GM12878 (cell line): ENCODE measurements at regions not wholly inside any gene's neighbourhood (a gene's known extent, or its start where the extent isn't known, plus 50 kb on each side); places are given as distances from the start of the nearest gene placed in this dataset.

Source experiments
- ATAC-seq: fragments of 200-7000 bp; cut with Tn5 transposase; 3 replicates; pipeline ENCODE4 v1.9.1; 2020; ENCODE audit warnings: mild to moderate bottlenecking, moderate library complexity
- BruUV-seq: library from RNA; stranded (reverse); fragments of 400-500 nt; replicated peaks from 2 replicates; lab custom pipeline; 2021; lab: Mats Ljungman, UMichigan
- CTCF ChIA-PET: fragments of 300-600 bp; sonication (Branson Sonifier 250); formaldehyde crosslinking; extraction: SDS; loops from one replicate; lab custom pipeline; 2021; ENCODE audit warnings: inconsistent platforms; lab: Yijun Ruan, JAX
- POLR2A ChIA-PET: fragments of 350-600 bp; formaldehyde crosslinking; extraction: SDS; loops from one replicate; lab custom pipeline; 2021; ENCODE audit warnings: inconsistent platforms; lab: Charles Lee
- RAD21 ChIA-PET: fragments of 300-600 bp; sonication (Branson Sonifier 250); formaldehyde crosslinking; loops from one replicate; lab custom pipeline; 2023; ENCODE audit warnings: antibody characterized with exemption; ENCODE audit not compliant: unreplicated experiment; lab: Charles Lee
- SMC1A ChIA-PET: fragments of 300-600 bp; sonication (Branson Sonifier 250); formaldehyde crosslinking; loops from one replicate; lab custom pipeline; 2023; ENCODE audit not compliant: unreplicated experiment, uncharacterized antibody; lab: Charles Lee
- DNase-seq: peaks from one replicate; pipeline ENCODE4 v3.0.0-alpha.2; 2011; ENCODE audit warnings: low read depth, low spot score
- FAIRE-seq: peaks from 3 replicates; lab custom pipeline; 2011; peaks lifted over from hg19 to GRCh38; lab: Jason Lieb, UNC
- H2AFZ ChIP-seq: 2 replicates; pipeline ENCODE4 v1.6.0; 2011; ENCODE audit warnings: low read depth, low read length, control low read depth; ENCODE audit not compliant: control insufficient read depth
- H3K27ac ChIP-seq: 2 replicates; pipeline ENCODE4 v1.5.1; 2011; ENCODE audit warnings: control low read depth; ENCODE audit not compliant: control insufficient read depth, insufficient read depth
- H3K27me3 ChIP-seq, 2 experiments: replicated peaks in 1 of 2; 2 replicates each; pipeline versions ENCODE4 v1.6.0 to v1.6.1; 2011; ENCODE audit warnings: low read length in 1 of 2; ENCODE audit not compliant: control insufficient read depth in 2 of 2, insufficient read depth in 2 of 2
- H3K36me3 ChIP-seq, 2 experiments: 2 replicates each; pipeline ENCODE4 v1.5.1; 2011; ENCODE audit warnings: low read length in 1 of 2; ENCODE audit not compliant: control insufficient read depth in 2 of 2, insufficient read depth in 2 of 2
- H3K4me1 ChIP-seq: 2 replicates; pipeline ENCODE4 v1.6.1; 2011; ENCODE audit warnings: mild to moderate bottlenecking, low read length, moderate library complexity, mixed read lengths; ENCODE audit not compliant: control insufficient read depth, insufficient read depth
- H3K4me2 ChIP-seq: 2 replicates; pipeline ENCODE4 v1.6.0; 2011; ENCODE audit warnings: control low read depth; ENCODE audit not compliant: control insufficient read depth, insufficient read depth
- H3K4me3 ChIP-seq: fragments of 200-600 bp; sonication (generic); 2 replicates; pipeline ENCODE4 v1.5.1; 2016
- H3K79me2 ChIP-seq: 2 replicates; pipeline ENCODE4 v1.6.0; 2011; ENCODE audit warnings: low read length; ENCODE audit not compliant: control insufficient read depth, insufficient read depth
- H3K9ac ChIP-seq: 2 replicates; pipeline ENCODE4 v1.8.0; 2011; ENCODE audit warnings: low read length, control low read depth, mixed read lengths; ENCODE audit not compliant: control insufficient read depth, insufficient read depth
- H3K9me3 ChIP-seq: replicated peaks from 3 replicates; pipeline ENCODE4 v1.5.1; 2011; ENCODE audit warnings: mild to moderate bottlenecking, low read length; ENCODE audit not compliant: control insufficient read depth, insufficient read depth
- H4K20me1 ChIP-seq: 2 replicates; pipeline ENCODE4 v1.6.0; 2011; ENCODE audit not compliant: control insufficient read depth, insufficient read depth
- BHLHE40 ChIP-seq, 2 experiments: fragments of 450-650 bp in 1 of 2; IDR thresholded peaks; 2 replicates each; pipeline ENCODE4 v1.6.1; 2011 to 2017; ENCODE audit warnings: low read depth in 2 of 2, borderline replicate concordance in 1 of 2, improper control_type of control experiment in 1 of 2, low read length in 1 of 2, mild to moderate bottlenecking in 1 of 2
- CHD4 ChIP-seq: fragments of 200-600 bp; sonication (generic); IDR thresholded peaks from 2 replicates; pipeline ENCODE4 v1.6.1; 2016; ENCODE audit warnings: mild to moderate bottlenecking
- FOS ChIP-seq: IDR thresholded peaks from 3 replicates; pipeline ENCODE4 v1.6.1; 2011; ENCODE audit warnings: borderline replicate concordance; ENCODE audit not compliant: insufficient read length; ENCODE audit errors: extremely low read depth
- LARP7 ChIP-seq: fragments of 450-650 bp; IDR thresholded peaks from 2 replicates; pipeline ENCODE4 v1.6.1; 2017; ENCODE audit warnings: mild to moderate bottlenecking
- NBN ChIP-seq: fragments of 450-650 bp; IDR thresholded peaks from 2 replicates; pipeline ENCODE4 v1.6.1; 2016
- PBX3 ChIP-seq: IDR thresholded peaks from 2 replicates; pipeline ENCODE4 v1.6.1; 2011; ENCODE audit warnings: mild to moderate bottlenecking, low read depth, low read length, moderate library complexity; ENCODE audit not compliant: insufficient replicate concordance
- PKNOX1 ChIP-seq: fragments of 450-650 bp; IDR thresholded peaks from 2 replicates; pipeline ENCODE4 v1.6.1; 2016; ENCODE audit warnings: mild to moderate bottlenecking
- POLR2AphosphoS2 ChIP-seq: IDR thresholded peaks from 2 replicates; pipeline ENCODE4 v1.6.1; 2011; ENCODE audit warnings: low read depth, mild to moderate bottlenecking, low read length, improper control_type of control experiment, moderate library complexity
- POU2F2 ChIP-seq: IDR thresholded peaks from 3 replicates; pipeline ENCODE4 v1.6.1; 2011; ENCODE audit warnings: low read depth, mild to moderate bottlenecking, low read length, borderline replicate concordance
- SREBF1 ChIP-seq: IDR thresholded peaks from 2 replicates; pipeline ENCODE4 v1.6.1; 2012; ENCODE audit warnings: mild to moderate bottlenecking, low read length
- STAT1 ChIP-seq: fragments of 450-650 bp; conservative IDR thresholded peaks from 2 replicates; pipeline ENCODE4 v1.6.1; 2014; ENCODE audit warnings: antibody characterized with exemption, mild to moderate bottlenecking
- TCF7 ChIP-seq: IDR thresholded peaks from 2 replicates; pipeline ENCODE4 v1.6.1; 2014; ENCODE audit warnings: antibody characterized with exemption, borderline replicate concordance
- YY1 ChIP-seq: IDR thresholded peaks from 2 replicates; pipeline ENCODE4 v1.6.1; 2011; ENCODE audit warnings: low read depth, mild to moderate bottlenecking, low read length
- ZNF207 ChIP-seq: fragments of 450-650 bp; IDR thresholded peaks from 2 replicates; pipeline ENCODE4 v1.6.1; 2014; ENCODE audit warnings: antibody characterized with exemption, mild to moderate bottlenecking, borderline replicate concordance
- ZNF217 ChIP-seq: fragments of 450-650 bp; IDR thresholded peaks from 2 replicates; pipeline ENCODE4 v1.6.1; 2017; ENCODE audit warnings: antibody characterized with exemption, mild to moderate bottlenecking
- ZNF24 ChIP-seq: fragments of 450-650 bp; IDR thresholded peaks from 2 replicates; pipeline ENCODE4 v1.6.1; 2017; ENCODE audit warnings: antibody characterized with exemption, mild to moderate bottlenecking
- ZNF622 ChIP-seq: fragments of 450-650 bp; IDR thresholded peaks from 2 replicates; pipeline ENCODE4 v1.6.1; 2017; ENCODE audit warnings: mild to moderate bottlenecking, inconsistent platforms
- WGBS: methylation state at CpG from one replicate; pipeline ENCODE4 v1.1.6; 2016; ENCODE audit warnings: low lambda C conversion rate; ENCODE audit not compliant: insufficient replicate concordance, insufficient coverage; ENCODE audit errors: missing lambda C conversion rate; 5-methylcytosine and 5-hydroxymethylcytosine counted together
- in situ Hi-C: fragments of 300-500 bp; cut with MboI; formaldehyde crosslinking; loops from 9 replicates; pipeline ENCODE4 v1.14.3; 2018; ENCODE audit warnings: mixed read lengths
- intact Hi-C: fragments of 100-400 bp; cut with micrococcal nuclease; formaldehyde crosslinking; loops from one replicate; pipeline ENCODE4 v1.14.2; 2022; ENCODE audit not compliant: unreplicated experiment
- TF ChIP-seq, protein P1 (sequence below): fragments of 450-650 bp; IDR thresholded peaks from 2 replicates; pipeline ENCODE4 v1.6.1; 2017; ENCODE audit warnings: mild to moderate bottlenecking, low read depth, inconsistent platforms; ENCODE audit not compliant: poor library complexity, severe bottlenecking
- TF ChIP-seq, protein P2 (sequence below): fragments of 450-650 bp; IDR thresholded peaks from 2 replicates; pipeline ENCODE4 v1.6.1; 2017; ENCODE audit warnings: mild to moderate bottlenecking, moderate library complexity

GRCh38 chr5:103410172-103410571, 151.6 kb downstream of the MACIR start:
- no peaks in the 10 kb centered on the region for H4K20me1 ChIP-seq
- intact Hi-C loops (no loop called here), in situ Hi-C loops (no loop called here)
- ChIA-PET RAD21 (no interaction called here), SMC1A (interaction anchor here (1.8 kb wide), 1 partner anchor 10 kb away, joined by 5 read pairs; no protein-coding TSS in a partner anchor), CTCF (interaction anchor here (1.6 kb wide), 1 partner anchor 11 kb away, joined by 4 read pairs; no protein-coding TSS in a partner anchor), POLR2A (no interaction called here)
- no peaks in the 10 kb centered on the region for H3K27me3 ChIP-seq
- no peak overlapping the region for H3K9ac ChIP-seq
- H3K4me1 ChIP-seq: no peaks in the 10 kb centered on the region
- no peaks in the 10 kb centered on the region for H3K36me3 ChIP-seq
- no peak overlapping the region for H3K27ac ChIP-seq
- DNase-seq (no peak), FAIRE-seq (peak; percentile 84), ATAC-seq (peak; percentile 92)
- no peak overlapping the region for H3K4me2 ChIP-seq
- H2AFZ ChIP-seq: no peak overlapping the region
- H3K4me3 ChIP-seq: no peak overlapping the region
- no peaks in the 10 kb centered on the region for H3K9me3 ChIP-seq
- WGBS: 21% methylated on average over 2 of the region's 2 CpGs
- H3K79me2 ChIP-seq: no peaks in the 10 kb centered on the region
- BruUV-seq: no TSS peak
- TF ChIP-seq ZNF207 (no peak), SREBF1 (no peak), LARP7 (no peak), PBX3 (peak; percentile 56), BHLHE40 (IDR thresholded peaks at IDR 0.05; ENCODE audit: borderline replicate concordance in 1 of 2, low read depth in 2 of 2, low read length in 1 of 2) (no peak), NBN (no peak), ZNF622 (no peak), ZNF217 (no peak), FOS (no peak), YY1 (no peak), PKNOX1 (0 out of 2 replicates have a peak, but pooled peaks have one; percentile 9), POLR2AphosphoS2 (no peak), CHD4 (no peak), ZNF24 (no peak), TCF7 (no peak), POU2F2 (peak; percentile 81; the same call in 1 of the 3 replicates), STAT1 (no peak)
- TF ChIP-seq, protein P1, sequence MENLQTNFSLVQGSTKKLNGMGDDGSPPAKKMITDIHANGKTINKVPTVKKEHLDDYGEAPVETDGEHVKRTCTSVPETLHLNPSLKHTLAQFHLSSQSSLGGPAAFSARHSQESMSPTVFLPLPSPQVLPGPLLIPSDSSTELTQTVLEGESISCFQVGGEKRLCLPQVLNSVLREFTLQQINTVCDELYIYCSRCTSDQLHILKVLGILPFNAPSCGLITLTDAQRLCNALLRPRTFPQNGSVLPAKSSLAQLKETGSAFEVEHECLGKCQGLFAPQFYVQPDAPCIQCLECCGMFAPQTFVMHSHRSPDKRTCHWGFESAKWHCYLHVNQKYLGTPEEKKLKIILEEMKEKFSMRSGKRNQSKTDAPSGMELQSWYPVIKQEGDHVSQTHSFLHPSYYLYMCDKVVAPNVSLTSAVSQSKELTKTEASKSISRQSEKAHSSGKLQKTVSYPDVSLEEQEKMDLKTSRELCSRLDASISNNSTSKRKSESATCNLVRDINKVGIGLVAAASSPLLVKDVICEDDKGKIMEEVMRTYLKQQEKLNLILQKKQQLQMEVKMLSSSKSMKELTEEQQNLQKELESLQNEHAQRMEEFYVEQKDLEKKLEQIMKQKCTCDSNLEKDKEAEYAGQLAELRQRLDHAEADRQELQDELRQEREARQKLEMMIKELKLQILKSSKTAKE: no peak
- TF ChIP-seq, protein P2, sequence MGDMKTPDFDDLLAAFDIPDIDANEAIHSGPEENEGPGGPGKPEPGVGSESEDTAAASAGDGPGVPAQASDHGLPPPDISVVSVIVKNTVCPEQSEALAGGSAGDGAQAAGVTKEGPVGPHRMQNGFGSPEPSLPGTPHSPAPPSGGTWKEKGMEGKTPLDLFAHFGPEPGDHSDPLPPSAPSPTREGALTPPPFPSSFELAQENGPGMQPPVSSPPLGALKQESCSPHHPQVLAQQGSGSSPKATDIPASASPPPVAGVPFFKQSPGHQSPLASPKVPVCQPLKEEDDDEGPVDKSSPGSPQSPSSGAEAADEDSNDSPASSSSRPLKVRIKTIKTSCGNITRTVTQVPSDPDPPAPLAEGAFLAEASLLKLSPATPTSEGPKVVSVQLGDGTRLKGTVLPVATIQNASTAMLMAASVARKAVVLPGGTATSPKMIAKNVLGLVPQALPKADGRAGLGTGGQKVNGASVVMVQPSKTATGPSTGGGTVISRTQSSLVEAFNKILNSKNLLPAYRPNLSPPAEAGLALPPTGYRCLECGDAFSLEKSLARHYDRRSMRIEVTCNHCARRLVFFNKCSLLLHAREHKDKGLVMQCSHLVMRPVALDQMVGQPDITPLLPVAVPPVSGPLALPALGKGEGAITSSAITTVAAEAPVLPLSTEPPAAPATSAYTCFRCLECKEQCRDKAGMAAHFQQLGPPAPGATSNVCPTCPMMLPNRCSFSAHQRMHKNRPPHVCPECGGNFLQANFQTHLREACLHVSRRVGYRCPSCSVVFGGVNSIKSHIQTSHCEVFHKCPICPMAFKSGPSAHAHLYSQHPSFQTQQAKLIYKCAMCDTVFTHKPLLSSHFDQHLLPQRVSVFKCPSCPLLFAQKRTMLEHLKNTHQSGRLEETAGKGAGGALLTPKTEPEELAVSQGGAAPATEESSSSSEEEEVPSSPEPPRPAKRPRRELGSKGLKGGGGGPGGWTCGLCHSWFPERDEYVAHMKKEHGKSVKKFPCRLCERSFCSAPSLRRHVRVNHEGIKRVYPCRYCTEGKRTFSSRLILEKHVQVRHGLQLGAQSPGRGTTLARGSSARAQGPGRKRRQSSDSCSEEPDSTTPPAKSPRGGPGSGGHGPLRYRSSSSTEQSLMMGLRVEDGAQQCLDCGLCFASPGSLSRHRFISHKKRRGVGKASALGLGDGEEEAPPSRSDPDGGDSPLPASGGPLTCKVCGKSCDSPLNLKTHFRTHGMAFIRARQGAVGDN: no peak
